ENCODE measurements at regions not wholly inside any gene's neighbourhood (a gene's known extent, or its start where the extent isn't known, plus 50 kb on each side); places are given as distances from the start of the nearest gene placed in this dataset.

DNA sequence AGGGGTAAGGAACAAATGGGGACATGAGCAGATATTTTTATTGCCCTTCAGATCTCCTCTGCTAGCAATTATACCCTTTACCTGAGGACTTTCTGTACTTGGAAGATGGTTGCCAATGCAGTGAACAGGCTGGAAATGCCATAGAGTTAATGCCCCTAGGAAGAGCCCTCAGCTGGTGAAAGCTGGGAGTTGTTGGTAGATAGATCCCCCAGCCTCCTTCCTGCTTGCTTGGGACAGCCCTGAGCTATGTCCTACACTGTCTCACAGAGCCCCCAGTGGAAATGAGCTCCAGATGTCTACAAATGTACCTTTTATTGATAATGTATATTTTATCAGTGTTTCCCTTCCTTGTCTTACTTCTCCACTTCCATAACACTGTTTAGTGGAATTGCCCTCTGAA, 87.6 kb upstream of the PAK5 start:
- Histone ChIP-seq H4K20me1 (ENCODE audit: insufficient read depth) (no peaks in the 10 kb centered on the region), H3F3A (replicated peaks; ENCODE audit: insufficient read depth) (no peaks in the 10 kb centered on the region), H2AFZ (ENCODE audit: low read depth) (no peak overlapping the region), H3K79me2 (ENCODE audit: insufficient read depth) (no peaks in the 10 kb centered on the region), H3K9me2 (no peaks in the 10 kb centered on the region), H3K4me3 (ENCODE audit: low read depth in 2 of 2, low read length in 1 of 2) (no peak overlapping the region), H3K9me3 (no peaks in the 10 kb centered on the region), H3K36me3 (replicated peaks in 1 of 2; ENCODE audit: control insufficient read depth in 1 of 2, insufficient read depth in 2 of 2, low read length in 1 of 2) (no peaks in the 10 kb centered on the region), H3K4me2 (no peak overlapping the region), H3K27me3 (ENCODE audit: insufficient read depth) (no peaks in the 10 kb centered on the region), H3K4me1 (ENCODE audit: control insufficient read depth in 1 of 2, insufficient read depth in 2 of 2, low read depth in 1 of 2, low read length in 1 of 2) (peaks cover 0 to 3% of the 10 kb centered on the region in 2 experiments; a peak in 2 of 4 replicates), H3K27ac (ENCODE audit: low read depth in 2 of 2, low read length in 1 of 2) (no peak overlapping the region), H3K9ac (no peak overlapping the region)
- ChIA-PET CTCF (interaction anchor here (1.3 to 9.0 kb wide), 3 partner anchors 13 to 309 kb away, joined by 3 to 57 read pairs (median 7); no protein-coding TSS in a partner anchor), POLR2A (no interaction called here)
- TF ChIP-seq, protein P1, sequence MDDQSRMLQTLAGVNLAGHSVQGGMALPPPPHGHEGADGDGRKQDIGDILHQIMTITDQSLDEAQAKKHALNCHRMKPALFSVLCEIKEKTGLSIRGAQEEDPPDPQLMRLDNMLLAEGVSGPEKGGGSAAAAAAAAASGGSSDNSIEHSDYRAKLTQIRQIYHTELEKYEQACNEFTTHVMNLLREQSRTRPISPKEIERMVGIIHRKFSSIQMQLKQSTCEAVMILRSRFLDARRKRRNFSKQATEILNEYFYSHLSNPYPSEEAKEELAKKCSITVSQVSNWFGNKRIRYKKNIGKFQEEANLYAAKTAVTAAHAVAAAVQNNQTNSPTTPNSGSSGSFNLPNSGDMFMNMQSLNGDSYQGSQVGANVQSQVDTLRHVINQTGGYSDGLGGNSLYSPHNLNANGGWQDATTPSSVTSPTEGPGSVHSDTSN (IDR thresholded peaks at IDR 0.05): no peak
- TF ChIP-seq RAD21 (IDR thresholded peaks at IDR 0.05; ENCODE audit: low read length): no peak
- TF ChIP-seq SIN3A (IDR thresholded peaks at IDR 0.05; ENCODE audit: borderline replicate concordance, low read depth, low read length): no peak
- TF ChIP-seq RXRA (IDR thresholded peaks at IDR 0.05; ENCODE audit: borderline replicate concordance, low read depth): no peak
- no peak for TF ChIP-seq CHD2 (IDR thresholded peaks at IDR 0.05; ENCODE audit: low read length, partially characterized antibody)
- no peak for TF ChIP-seq IRF3 (IDR thresholded peaks at IDR 0.05; ENCODE audit: low read depth, low read length)
- no peak for TF ChIP-seq POLR2AphosphoS5 (IDR thresholded peaks at IDR 0.05; ENCODE audit: low read depth, low read length)
- TF ChIP-seq, protein P2, sequence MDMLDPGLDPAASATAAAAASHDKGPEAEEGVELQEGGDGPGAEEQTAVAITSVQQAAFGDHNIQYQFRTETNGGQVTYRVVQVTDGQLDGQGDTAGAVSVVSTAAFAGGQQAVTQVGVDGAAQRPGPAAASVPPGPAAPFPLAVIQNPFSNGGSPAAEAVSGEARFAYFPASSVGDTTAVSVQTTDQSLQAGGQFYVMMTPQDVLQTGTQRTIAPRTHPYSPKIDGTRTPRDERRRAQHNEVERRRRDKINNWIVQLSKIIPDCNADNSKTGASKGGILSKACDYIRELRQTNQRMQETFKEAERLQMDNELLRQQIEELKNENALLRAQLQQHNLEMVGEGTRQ (IDR thresholded peaks at IDR 0.05; ENCODE audit: borderline replicate concordance, low read depth, low read length): no peak
- no peak for TF ChIP-seq EZH2phosphoT487 (IDR thresholded peaks at IDR 0.05; ENCODE audit: borderline replicate concordance, low read depth)
- no peak for TF ChIP-seq ELF1 (IDR thresholded peaks at IDR 0.05)
- no peak for TF ChIP-seq EP300 (IDR thresholded peaks at IDR 0.05; ENCODE audit: borderline replicate concordance in 1 of 2, low read depth in 1 of 2, low read length in 1 of 2)
- TF ChIP-seq SMC3 (IDR thresholded peaks at IDR 0.05; ENCODE audit: low read depth, low read length): no peak
- no peak for TF ChIP-seq JUND (IDR thresholded peaks at IDR 0.05)
- no peak for TF ChIP-seq GABPA (IDR thresholded peaks at IDR 0.05; ENCODE audit: low read depth)
- TF ChIP-seq FOSL2 (IDR thresholded peaks at IDR 0.05; ENCODE audit: borderline replicate concordance, low read depth): no peak
- TF ChIP-seq USF1 (IDR thresholded peaks at IDR 0.05; ENCODE audit: borderline replicate concordance, low read depth): no peak
- TF ChIP-seq TEAD4 (IDR thresholded peaks at IDR 0.05; ENCODE audit: borderline replicate concordance, insufficient read depth): no peak
- TF ChIP-seq RCOR1 (IDR thresholded peaks at IDR 0.05; ENCODE audit: low read length): no peak
- DNase-seq: peak; percentile 20

Measured in SK-N-SH (cell line).